Stomach (tissue), 8 donors: ENCODE measurements at regions not wholly inside any gene's neighbourhood (a gene's known extent, or its start where the extent isn't known, plus 50 kb on each side); places are given as distances from the start of the nearest gene placed in this dataset.
A peak's percentile ranks its signal among the peaks of the same experiment; 100 is the strongest.

Experiments
- DNase-seq, 2 donors: peaks; one replicate each; pipeline versions ENCODE4 v3.0.0 to v3.0.0-alpha.2; 2013 to 2019
- H3K27ac ChIP-seq, 5 donors: fragments of 200-600 bp in 4 of 5; sonication (generic) in 4 of 5; one replicate each; pipeline ENCODE4 v1.5.1; 2013 to 2019; ENCODE audit warnings: mild to moderate bottlenecking in 1 of 5, moderate library complexity in 1 of 5
- H3K27me3 ChIP-seq, 3 donors: fragments of 200-600 bp; sonication (generic); one replicate each; pipeline ENCODE4 v1.5.1; 2017 to 2019; ENCODE audit warnings: mixed run types in 1 of 3
- H3K36me3 ChIP-seq, 4 donors: fragments of 200-600 bp; sonication (generic); 1 replicate in 3 of 4; 2 replicates in 1 of 4; pipeline ENCODE4 v1.5.1; 2016 to 2019
- H3K4me1 ChIP-seq, 4 donors: fragments of 200-600 bp; sonication (generic); one replicate each; pipeline ENCODE4 v1.5.1; 2016 to 2019
- H3K4me3 ChIP-seq, 4 donors: fragments of 200-600 bp; sonication (generic) in 3 of 4; one replicate each; pipeline ENCODE4 v1.5.1; 2016 to 2019; ENCODE audit warnings: mild to moderate bottlenecking in 1 of 4
- H3K9me3 ChIP-seq, 4 donors: fragments of 200-600 bp; sonication (generic); one replicate each; pipeline ENCODE4 v1.5.1; 2016 to 2019
- EP300 ChIP-seq: sonication (generic); formaldehyde crosslinking; IDR thresholded peaks from one replicate; pipeline ENCODE4 v1.6.1; 2017; ENCODE audit warnings: antibody characterized with exemption
- POLR2A ChIP-seq, 4 donors: fragments of 450-650 bp; IDR thresholded peaks; one replicate each; pipeline ENCODE4 v1.6.1; 2016; ENCODE audit warnings: antibody characterized with exemption in 4 of 4, control low read depth in 2 of 4, mild to moderate bottlenecking in 1 of 4, moderate library complexity in 1 of 4
- POLR2AphosphoS5 ChIP-seq, 3 donors: sonication (generic); formaldehyde crosslinking; IDR thresholded peaks; one replicate each; pipeline ENCODE4 v1.6.1; 2016; ENCODE audit warnings: antibody characterized with exemption in 3 of 3
- WGBS, 5 donors: extraction: QIAGEN DNeasy Blood & Tissue Kit in 3 of 5; methylation state at CpG; one replicate each; pipeline versions ENCODE4 v1.1.5 to v1.1.7; 2013 to 2018; 5-methylcytosine and 5-hydroxymethylcytosine counted together
- intact Hi-C: fragments of 100-400 bp; cut with DNase I; formaldehyde crosslinking; loops from one replicate; pipeline ENCODE4 v1.15.1; 2023; ENCODE audit warnings: low total_unique reads
- small RNA-seq, 4 donors: library from RNA; depleted of rRNA; stranded (forward); fragments of <200 nt; gene quantifications; one replicate each; pipeline ENCODE3, GENCODE V24; 2016
- TF ChIP-seq, protein P1 (sequence below), 7 experiments: fragments of 450-650 bp in 4 of 7; fragments of 200-600 bp in 3 of 7; sonication (generic) in 3 of 7; IDR thresholded peaks; one replicate each; pipeline ENCODE4 v1.5.1; 2016 to 2019; ENCODE audit warnings: antibody characterized with exemption in 7 of 7, control low read depth in 2 of 7, mild to moderate bottlenecking in 1 of 7
- donor health status: healthy with polysubstance abuse.
- donor health status: Bipolar disorder and iron deficiency.
- donor health status: healthy.

DNA sequence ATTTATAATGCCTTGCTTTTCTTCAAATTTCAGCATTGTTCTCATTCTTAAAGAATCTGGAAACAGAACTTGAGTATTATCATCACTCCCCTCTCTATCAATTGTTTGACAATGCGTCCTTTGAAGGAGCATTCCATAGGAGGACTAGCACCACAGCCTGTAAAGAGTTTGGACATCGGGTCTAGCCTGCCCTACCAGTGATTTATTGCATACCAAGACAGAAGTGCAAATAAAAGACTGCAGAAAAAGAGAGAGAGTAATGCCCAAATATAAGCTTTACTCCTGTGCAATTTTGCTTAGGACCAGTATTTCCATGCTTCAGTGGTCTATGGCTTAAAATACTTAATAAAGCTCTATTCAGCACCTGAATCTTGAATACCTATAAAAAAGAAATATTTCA, 55.4 kb upstream of the MAP2 start:
- 14 to 30% (median 18%) methylated on average over 2 of the region's 2 CpGs for whole genome bisulfite sequencing, 5 donors
- H3K27ac ChIP-seq = no peak overlapping the region

DNA sequence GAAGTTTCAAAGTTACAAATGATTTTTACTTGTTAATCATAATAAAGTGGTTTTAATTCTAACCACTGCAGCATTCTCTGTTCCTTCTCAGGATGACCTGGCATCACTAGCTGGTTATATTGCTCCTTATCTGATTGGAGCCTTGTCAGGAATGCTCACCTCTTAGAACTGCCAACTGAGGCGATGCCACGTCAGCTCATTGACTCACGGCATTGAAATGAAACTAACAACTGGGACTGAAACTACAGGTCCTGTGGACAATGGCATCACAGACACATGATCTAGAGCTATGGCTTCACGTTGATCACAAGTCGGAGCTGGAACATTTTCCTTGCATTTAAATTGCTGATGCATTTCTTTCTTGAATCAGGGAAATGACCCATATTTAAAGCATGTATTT, 54.9 kb upstream of the MAP2 start:
- Histone ChIP-seq H3K4me1 (peaks cover 0 to 10% (median 0%) of the 10 kb centered on the region in 4 donors), H3K4me3 (no peak overlapping the region), H3K27ac (peak overlapping the region in 2 of 5 donors; percentile 35 to 41), H3K27me3 (no peaks in the 10 kb centered on the region), H3K9me3 (peaks cover 0 to 3% (median 0%) of the 10 kb centered on the region in 4 donors), H3K36me3 (no peaks in the 10 kb centered on the region)
- intact Hi-C loops = no loop called here
- peak in 2 of 3 donors; percentile 16 to 68 for TF ChIP-seq POLR2AphosphoS5 (IDR thresholded peaks at IDR 0.05)
- no peak for TF ChIP-seq POLR2A (IDR thresholded peaks at IDR 0.05)
- DNase-seq = peak; percentile 74 to 86
- WGBS, 5 donors = 18 to 30% (median 25%) methylated on average over 5 of the region's 5 CpGs

More for the DNA sequence above, 55.4 kb upstream of the MAP2 start:
- peaks cover 0 to 3% (median 0%) of the 10 kb centered on the region in 4 donors for H3K9me3 ChIP-seq
- H3K27me3 ChIP-seq = no peaks in the 10 kb centered on the region
- no peak for DNase-seq
- intact Hi-C loops = no loop called here
- H3K36me3 ChIP-seq = no peaks in the 10 kb centered on the region
- TF ChIP-seq POLR2AphosphoS5 (IDR thresholded peaks at IDR 0.05) = no peak
- TF ChIP-seq EP300 = no peak
- TF ChIP-seq, protein P1, sequence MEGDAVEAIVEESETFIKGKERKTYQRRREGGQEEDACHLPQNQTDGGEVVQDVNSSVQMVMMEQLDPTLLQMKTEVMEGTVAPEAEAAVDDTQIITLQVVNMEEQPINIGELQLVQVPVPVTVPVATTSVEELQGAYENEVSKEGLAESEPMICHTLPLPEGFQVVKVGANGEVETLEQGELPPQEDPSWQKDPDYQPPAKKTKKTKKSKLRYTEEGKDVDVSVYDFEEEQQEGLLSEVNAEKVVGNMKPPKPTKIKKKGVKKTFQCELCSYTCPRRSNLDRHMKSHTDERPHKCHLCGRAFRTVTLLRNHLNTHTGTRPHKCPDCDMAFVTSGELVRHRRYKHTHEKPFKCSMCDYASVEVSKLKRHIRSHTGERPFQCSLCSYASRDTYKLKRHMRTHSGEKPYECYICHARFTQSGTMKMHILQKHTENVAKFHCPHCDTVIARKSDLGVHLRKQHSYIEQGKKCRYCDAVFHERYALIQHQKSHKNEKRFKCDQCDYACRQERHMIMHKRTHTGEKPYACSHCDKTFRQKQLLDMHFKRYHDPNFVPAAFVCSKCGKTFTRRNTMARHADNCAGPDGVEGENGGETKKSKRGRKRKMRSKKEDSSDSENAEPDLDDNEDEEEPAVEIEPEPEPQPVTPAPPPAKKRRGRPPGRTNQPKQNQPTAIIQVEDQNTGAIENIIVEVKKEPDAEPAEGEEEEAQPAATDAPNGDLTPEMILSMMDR (IDR thresholded peaks at IDR 0.05) = no peak
- TF ChIP-seq POLR2A (IDR thresholded peaks at IDR 0.05) = no peak
- H3K4me1 ChIP-seq = peaks cover 0 to 10% (median 0%) of the 10 kb centered on the region in 4 donors
- no peak overlapping the region for H3K4me3 ChIP-seq

DNA sequence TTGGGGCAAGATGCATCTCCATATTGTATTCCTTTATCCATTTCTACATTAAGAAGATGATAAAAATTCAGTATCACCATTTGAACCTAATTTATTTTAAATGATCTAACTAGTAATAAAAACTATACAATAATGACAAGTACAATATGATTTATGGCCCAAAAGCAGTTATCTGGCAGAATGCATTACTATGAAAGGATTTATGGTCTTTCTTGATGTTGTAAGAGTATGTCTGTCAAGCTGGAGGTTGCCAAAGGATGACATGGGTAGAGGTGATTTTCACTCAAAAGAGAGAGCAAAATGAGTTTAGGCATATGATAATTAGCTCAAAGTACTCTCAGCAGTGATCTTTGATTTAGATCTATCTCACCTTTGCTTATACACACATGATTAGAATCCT, 54.2 kb upstream of the MAP2 start:
- Histone ChIP-seq H3K4me1 (peaks cover 0 to 10% (median 0%) of the 10 kb centered on the region in 4 donors), H3K9me3 (peaks cover 0 to 11% (median 2%) of the 10 kb centered on the region in 4 donors), H3K27me3 (no peaks in the 10 kb centered on the region), H3K27ac (no peak overlapping the region), H3K4me3 (no peak overlapping the region), H3K36me3 (no peaks in the 10 kb centered on the region)
- TF ChIP-seq EP300 (no peak), POLR2AphosphoS5 (IDR thresholded peaks at IDR 0.05) (no peak), POLR2A (IDR thresholded peaks at IDR 0.05) (no peak)
- TF ChIP-seq, protein P1 (IDR thresholded peaks at IDR 0.05) = no peak
- intact Hi-C loops = no loop called here
- no peak for DNase-seq

DNA sequence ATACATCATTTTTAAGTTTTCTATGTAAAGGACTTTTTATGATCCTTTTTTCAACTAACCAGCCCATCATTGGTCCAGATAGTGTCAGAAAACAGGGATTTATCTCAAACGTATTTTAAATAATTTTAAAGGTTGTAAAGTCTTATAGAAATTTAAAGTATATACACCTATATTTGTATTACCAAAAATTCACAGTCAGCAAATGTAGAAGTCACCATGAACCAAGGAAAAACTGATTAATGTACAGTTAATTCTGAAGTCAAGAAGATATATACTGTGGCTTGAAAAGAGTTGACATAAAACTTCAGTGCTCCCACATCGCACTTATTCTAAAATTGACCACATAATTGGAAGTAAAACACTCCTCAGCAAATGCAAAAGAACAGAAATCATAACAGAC, 52.4 kb upstream of the MAP2 start:
- H3K9me3 ChIP-seq = peaks cover 0 to 20% (median 12%) of the 10 kb centered on the region in 4 donors
- no peak overlapping the region for H3K27ac ChIP-seq
- no peak for DNase-seq
- 72 to 81% (median 79%) methylated on average over 2 of the region's 2 CpGs for WGBS, 5 donors
- no peaks in the 10 kb centered on the region for H3K27me3 ChIP-seq
- H3K4me3 ChIP-seq = no peak overlapping the region
- intact Hi-C loops = no loop called here
- H3K4me1 ChIP-seq = peaks cover 0 to 10% (median 0%) of the 10 kb centered on the region in 4 donors
- no peaks in the 10 kb centered on the region for H3K36me3 ChIP-seq
- TF ChIP-seq EP300 (no peak), POLR2A (IDR thresholded peaks at IDR 0.05) (no peak), POLR2AphosphoS5 (IDR thresholded peaks at IDR 0.05) (no peak)
- TF ChIP-seq, protein P1 (IDR thresholded peaks at IDR 0.05) = no peak

Small RNA genes lying in the stretch of these regions (small RNA-seq; reads per million reads assigned to genes)
- 0 to 0.08 (median 0) reads per million in 4 donors for gene RNA5SP117
